Hematopoietic multipotent progenitor cell treated with erythropoietin and hydrocortisone succinate and interleukin-3 and kit ligand, for 17 days (in vitro differentiated cells): ENCODE measurements at regions not wholly inside any gene's neighbourhood (a gene's known extent, or its start where the extent isn't known, plus 50 kb on each side); places are given as distances from the start of the nearest gene placed in this dataset.

Source experiments
- DNase-seq: peaks from one replicate; pipeline ENCODE4 v3.0.0-alpha.2; 2015; ENCODE audit warnings: low spot score

DNA sequence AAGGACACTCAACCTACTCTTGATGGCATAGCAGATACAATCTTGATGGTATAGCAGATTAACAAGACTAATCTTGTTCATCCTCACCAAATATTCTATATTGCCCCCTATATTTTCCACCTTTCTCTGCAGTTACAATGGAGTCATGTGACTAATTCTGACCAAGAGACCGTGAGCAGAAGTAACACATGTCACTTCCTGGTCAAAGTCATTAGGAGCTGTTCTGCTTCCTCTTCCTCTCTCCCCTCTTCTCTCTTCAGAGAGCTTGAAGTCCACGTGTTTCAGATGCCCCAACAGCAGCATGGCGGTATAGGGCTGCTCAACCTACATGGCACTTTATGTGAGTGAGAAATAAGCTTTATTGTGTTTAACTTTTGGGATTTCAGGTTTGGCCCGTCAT is 55.3 kb upstream of the ERCC4 start:
- no peak for DNase-seq

DNA sequence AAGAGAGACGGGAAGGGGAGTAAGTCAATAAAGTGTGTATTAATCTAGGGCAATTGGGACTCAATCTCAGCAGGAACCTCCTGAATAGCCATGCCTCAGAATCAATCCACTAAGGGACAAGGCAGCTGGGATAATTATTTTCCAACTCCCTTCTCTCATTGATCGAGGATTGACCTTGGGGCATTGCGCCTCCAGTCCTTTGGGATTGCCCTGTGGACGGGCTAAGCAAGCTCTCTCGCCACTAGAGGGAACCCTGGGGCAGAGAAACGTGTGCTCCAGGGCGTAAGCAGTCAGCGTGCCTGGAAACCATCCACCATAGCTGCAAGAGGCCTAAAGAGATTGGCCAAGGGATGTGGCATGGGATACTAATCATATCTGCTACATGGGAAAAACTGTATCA is 53.9 kb upstream of the ERCC4 start:
- DNase-seq, result peak; percentile 25
